B cell (primary cell): ENCODE measurements at regions not wholly inside any gene's neighbourhood (a gene's known extent, or its start where the extent isn't known, plus 50 kb on each side); places are given as distances from the start of the nearest gene placed in this dataset.

Experiments
- EZH2 ChIP-seq: IDR thresholded peaks from 2 replicates; pipeline ENCODE4 v1.6.1; 2012; ENCODE audit warnings: borderline replicate concordance, low read depth, mild to moderate bottlenecking, moderate library complexity, low read length; ENCODE audit not compliant: insufficient read depth, poor library complexity, severe bottlenecking
- TF ChIP-seq, protein P1 (sequence below): fragments of 200-600 bp; IDR thresholded peaks from one replicate; pipeline ENCODE4 v1.8.0; 2022; ENCODE audit warnings: antibody characterized with exemption, mild to moderate bottlenecking

DNA sequence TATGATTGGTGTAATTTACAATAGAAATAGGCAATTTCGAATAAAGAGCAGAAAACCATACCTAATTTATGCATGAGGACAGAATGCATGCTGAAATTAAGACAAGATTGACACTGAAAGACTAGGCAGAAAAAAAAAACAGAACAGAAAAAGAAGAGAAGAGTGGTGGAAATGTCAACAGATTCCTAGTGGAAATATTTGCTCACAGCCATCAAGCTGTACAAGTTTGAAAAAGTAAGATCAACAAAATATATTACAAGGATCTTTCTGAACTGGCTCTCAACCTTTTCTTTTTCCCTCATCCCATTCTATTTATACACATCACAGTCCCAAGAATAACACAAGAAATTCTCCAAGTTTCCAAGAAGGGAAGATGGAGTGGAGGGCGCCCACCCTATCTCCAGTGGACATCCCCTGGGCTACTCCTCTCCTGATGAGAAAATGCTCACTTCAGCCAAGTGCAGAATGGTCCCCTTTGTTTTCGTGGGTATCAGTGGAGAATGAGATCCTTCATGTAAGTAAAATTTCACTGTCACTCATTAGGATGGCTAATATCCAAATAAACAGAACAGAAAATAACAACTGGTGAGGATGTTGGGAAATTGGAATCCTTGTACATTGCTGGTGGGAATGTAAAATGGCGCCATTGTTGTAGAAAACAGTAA is 51.0 kb upstream of the ZNF532 start:
- TF ChIP-seq, protein P1, sequence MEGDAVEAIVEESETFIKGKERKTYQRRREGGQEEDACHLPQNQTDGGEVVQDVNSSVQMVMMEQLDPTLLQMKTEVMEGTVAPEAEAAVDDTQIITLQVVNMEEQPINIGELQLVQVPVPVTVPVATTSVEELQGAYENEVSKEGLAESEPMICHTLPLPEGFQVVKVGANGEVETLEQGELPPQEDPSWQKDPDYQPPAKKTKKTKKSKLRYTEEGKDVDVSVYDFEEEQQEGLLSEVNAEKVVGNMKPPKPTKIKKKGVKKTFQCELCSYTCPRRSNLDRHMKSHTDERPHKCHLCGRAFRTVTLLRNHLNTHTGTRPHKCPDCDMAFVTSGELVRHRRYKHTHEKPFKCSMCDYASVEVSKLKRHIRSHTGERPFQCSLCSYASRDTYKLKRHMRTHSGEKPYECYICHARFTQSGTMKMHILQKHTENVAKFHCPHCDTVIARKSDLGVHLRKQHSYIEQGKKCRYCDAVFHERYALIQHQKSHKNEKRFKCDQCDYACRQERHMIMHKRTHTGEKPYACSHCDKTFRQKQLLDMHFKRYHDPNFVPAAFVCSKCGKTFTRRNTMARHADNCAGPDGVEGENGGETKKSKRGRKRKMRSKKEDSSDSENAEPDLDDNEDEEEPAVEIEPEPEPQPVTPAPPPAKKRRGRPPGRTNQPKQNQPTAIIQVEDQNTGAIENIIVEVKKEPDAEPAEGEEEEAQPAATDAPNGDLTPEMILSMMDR = no peak
- no peak for TF ChIP-seq EZH2
